Esophagus squamous epithelium (tissue), 5 donors: ENCODE measurements at regions not wholly inside any gene's neighbourhood (a gene's known extent, or its start where the extent isn't known, plus 50 kb on each side); places are given as distances from the start of the nearest gene placed in this dataset.

Experiments
- DNase-seq: peaks from one replicate; lab custom pipeline; 2025; lab: John Stamatoyannopoulos, UW
- H3K27ac ChIP-seq, 4 donors: fragments of 200-600 bp; sonication (generic); one replicate each; pipeline ENCODE4 v1.5.1; 2016 to 2019; ENCODE audit warnings: mild to moderate bottlenecking in 1 of 4
- H3K27me3 ChIP-seq, 4 donors: fragments of 200-600 bp; sonication (generic); 1 replicate in 3 of 4; 2 replicates in 1 of 4; pipeline versions ENCODE4 v1.5.1 to v1.6.0; 2017 to 2021; ENCODE audit warnings: antibody characterized with exemption in 1 of 4
- H3K36me3 ChIP-seq, 3 donors: fragments of 200-600 bp; sonication (generic); one replicate each; pipeline ENCODE4 v1.5.1; 2016 to 2019
- H3K4me1 ChIP-seq, 3 donors: fragments of 200-600 bp; sonication (generic); one replicate each; pipeline ENCODE4 v1.5.1; 2017 to 2019
- H3K4me3 ChIP-seq, 4 donors: fragments of 200-600 bp; sonication (generic); 1 replicate in 3 of 4; 2 replicates in 1 of 4; pipeline ENCODE4 v1.5.1; 2016 to 2019; ENCODE audit warnings: mild to moderate bottlenecking in 2 of 4, moderate library complexity in 1 of 4
- H3K9me3 ChIP-seq, 3 donors: fragments of 200-600 bp; sonication (generic); one replicate each; pipeline ENCODE4 v1.5.1; 2016 to 2019
- POLR2A ChIP-seq, 4 donors: fragments of 450-650 bp; IDR thresholded peaks; one replicate each; pipeline ENCODE4 v1.6.1; 2017; ENCODE audit warnings: antibody characterized with exemption in 4 of 4, mild to moderate bottlenecking in 4 of 4, moderate library complexity in 3 of 4
- WGBS, 2 donors: methylation state at CpG; one replicate each; pipeline ENCODE4 v1.1.5; 2018; 5-methylcytosine and 5-hydroxymethylcytosine counted together
- intact Hi-C: fragments of 100-400 bp; cut with DNase I; formaldehyde crosslinking; loops from one replicate; pipeline ENCODE4 v1.15.0; 2022
- TF ChIP-seq, protein P1 (sequence below), 6 experiments: fragments of 450-650 bp in 4 of 6; fragments of 200-600 bp in 2 of 6; sonication (generic) in 2 of 6; IDR thresholded peaks; one replicate each; pipeline ENCODE4 v1.5.1; 2016 to 2019; ENCODE audit warnings: antibody characterized with exemption in 6 of 6, mild to moderate bottlenecking in 4 of 6, moderate library complexity in 4 of 6
- donor health status: DM: yes; HTN: yes; CAD: no.

DNA sequence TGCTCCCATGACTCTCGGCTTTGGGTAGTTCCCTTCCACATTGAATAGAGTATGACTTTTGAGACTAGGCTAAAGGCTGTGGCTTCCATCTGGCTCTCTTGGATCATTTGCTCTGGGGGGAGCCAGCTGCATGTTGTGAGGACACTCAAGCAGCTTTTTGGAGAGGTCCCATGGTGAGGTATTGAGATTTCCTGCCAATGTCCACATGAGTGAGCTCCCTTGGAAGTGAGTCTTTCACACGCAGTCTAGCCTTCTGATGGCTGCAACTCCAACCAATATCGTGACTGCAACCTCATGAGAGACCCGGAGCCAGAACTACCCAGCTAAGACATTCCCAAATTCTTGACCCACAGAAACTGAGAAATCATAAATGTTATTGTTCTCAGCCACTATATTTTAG lies 127.7 kb upstream of the KAZN start:
- no peaks in the 10 kb centered on the region for H3K36me3 ChIP-seq
- no peak overlapping the region for H3K4me3 ChIP-seq
- no peak for DNase-seq
- H3K27me3 ChIP-seq, result no peaks in the 10 kb centered on the region
- no peaks in the 10 kb centered on the region for H3K9me3 ChIP-seq
- 87 to 93% methylated on average over 3 to 4 of the region's 4 CpGs for WGBS, 2 donors
- H3K27ac ChIP-seq, result no peak overlapping the region
- peaks cover 0 to 4% (median 0%) of the 10 kb centered on the region in 3 donors for H3K4me1 ChIP-seq
- no peak for TF ChIP-seq POLR2A (IDR thresholded peaks at IDR 0.05)
- TF ChIP-seq, protein P1, sequence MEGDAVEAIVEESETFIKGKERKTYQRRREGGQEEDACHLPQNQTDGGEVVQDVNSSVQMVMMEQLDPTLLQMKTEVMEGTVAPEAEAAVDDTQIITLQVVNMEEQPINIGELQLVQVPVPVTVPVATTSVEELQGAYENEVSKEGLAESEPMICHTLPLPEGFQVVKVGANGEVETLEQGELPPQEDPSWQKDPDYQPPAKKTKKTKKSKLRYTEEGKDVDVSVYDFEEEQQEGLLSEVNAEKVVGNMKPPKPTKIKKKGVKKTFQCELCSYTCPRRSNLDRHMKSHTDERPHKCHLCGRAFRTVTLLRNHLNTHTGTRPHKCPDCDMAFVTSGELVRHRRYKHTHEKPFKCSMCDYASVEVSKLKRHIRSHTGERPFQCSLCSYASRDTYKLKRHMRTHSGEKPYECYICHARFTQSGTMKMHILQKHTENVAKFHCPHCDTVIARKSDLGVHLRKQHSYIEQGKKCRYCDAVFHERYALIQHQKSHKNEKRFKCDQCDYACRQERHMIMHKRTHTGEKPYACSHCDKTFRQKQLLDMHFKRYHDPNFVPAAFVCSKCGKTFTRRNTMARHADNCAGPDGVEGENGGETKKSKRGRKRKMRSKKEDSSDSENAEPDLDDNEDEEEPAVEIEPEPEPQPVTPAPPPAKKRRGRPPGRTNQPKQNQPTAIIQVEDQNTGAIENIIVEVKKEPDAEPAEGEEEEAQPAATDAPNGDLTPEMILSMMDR (IDR thresholded peaks at IDR 0.05), result no peak
- intact Hi-C loops, result no loop called here

DNA sequence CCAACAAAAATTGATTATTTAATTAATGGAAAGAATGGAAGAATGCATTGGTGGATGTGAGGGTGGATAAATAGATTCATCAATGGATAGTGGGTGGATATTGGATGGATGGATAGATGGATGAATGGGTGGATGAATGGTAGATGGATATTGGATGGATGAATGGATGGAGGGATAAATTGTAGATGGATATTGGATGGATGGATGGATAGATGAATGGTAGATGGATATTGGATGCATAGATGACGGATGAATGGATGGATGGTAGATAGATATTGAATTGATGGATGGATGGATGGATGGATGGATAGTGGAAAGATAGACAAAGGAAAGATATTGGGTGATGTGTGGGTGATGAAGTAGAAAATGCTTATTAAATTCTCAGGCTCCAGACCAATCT lies 123.6 kb upstream of the KAZN start:
- DNase-seq, result no peak
- Histone ChIP-seq H3K9me3 (no peaks in the 10 kb centered on the region), H3K4me1 (no peaks in the 10 kb centered on the region), H3K36me3 (no peaks in the 10 kb centered on the region), H3K4me3 (no peak overlapping the region), H3K27me3 (no peaks in the 10 kb centered on the region), H3K27ac (no peak overlapping the region)
- no peak for TF ChIP-seq POLR2A (IDR thresholded peaks at IDR 0.05)
- TF ChIP-seq, protein P1 (IDR thresholded peaks at IDR 0.05), result no peak
- intact Hi-C loops, result no loop called here
- WGBS, 2 donors, result 83 to 90% methylated on average over 1 of the region's 1 CpG

DNA sequence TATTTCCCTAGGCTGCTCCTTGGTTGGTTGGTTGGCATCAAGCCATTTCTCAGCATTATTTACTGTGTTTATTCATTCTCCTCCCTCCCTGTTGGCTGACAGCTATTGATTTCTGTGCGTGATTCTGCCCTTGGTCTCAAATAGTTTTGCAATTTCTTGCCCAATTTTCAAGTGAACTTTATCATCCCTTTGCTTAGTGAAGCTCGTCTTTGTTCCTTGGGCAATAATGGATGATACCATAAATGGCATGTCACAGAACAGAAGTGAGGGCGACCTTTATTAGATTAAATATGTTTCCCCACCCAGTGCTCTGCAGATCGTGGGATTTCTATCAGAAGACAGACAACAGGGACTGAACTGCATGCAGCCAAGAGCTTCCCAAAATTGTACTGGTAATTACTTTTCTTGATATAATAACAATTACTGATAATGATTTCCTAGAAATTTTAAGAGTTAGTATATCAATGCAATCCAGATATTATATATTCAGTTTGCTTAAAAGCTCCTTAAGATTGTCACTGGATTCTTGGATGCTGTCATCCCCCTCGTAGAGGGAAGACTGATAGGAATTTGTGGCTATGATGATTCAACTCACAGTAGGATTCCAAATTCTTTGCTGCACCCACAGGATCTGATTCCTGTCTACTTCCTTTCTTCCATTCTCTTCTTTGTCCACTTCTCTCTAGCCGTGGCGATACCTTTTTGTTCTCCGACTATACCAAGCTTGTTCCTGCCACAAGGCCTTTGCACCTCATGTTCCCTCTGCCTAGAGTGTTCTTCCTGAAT lies 122.1 kb upstream of the KAZN start:
- Histone ChIP-seq H3K9me3 (no peaks in the 10 kb centered on the region), H3K27me3 (no peaks in the 10 kb centered on the region), H3K27ac (no peak overlapping the region), H3K36me3 (no peaks in the 10 kb centered on the region), H3K4me1 (no peaks in the 10 kb centered on the region), H3K4me3 (no peak overlapping the region)
- no peak for DNase-seq
- no peak for TF ChIP-seq POLR2A (IDR thresholded peaks at IDR 0.05)
- WGBS, 2 donors, result 76 to 82% methylated on average over 8 of the region's 8 CpGs
- intact Hi-C loops, result no loop called here

DNA sequence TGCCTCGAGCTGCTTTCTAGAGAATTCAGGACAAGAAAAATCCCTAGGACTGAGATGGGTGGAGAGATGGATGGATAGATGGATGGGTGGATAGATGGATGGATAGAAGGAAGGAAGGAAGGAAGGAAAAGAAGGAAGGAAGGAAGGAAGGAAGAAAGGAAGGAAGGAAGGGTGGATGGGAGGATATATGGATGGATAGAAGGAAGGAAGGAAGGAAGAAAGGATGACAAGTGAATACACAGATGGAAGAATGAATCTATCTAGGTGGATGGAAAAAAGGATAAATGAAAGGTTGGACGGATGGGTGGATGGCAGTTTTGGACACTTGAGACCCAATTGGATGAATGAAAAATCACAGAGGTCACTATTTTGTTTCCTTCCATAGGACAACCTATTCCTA lies 120.4 kb upstream of the KAZN start:
- H3K4me1 ChIP-seq, result no peaks in the 10 kb centered on the region
- intact Hi-C loops, result no loop called here
- H3K27ac ChIP-seq, result no peak overlapping the region
- TF ChIP-seq, protein P1 (IDR thresholded peaks at IDR 0.05), result no peak
- no peak for TF ChIP-seq POLR2A (IDR thresholded peaks at IDR 0.05)
- WGBS, 2 donors, result 80 to 88% methylated on average over 2 of the region's 2 CpGs
- no peak overlapping the region for H3K4me3 ChIP-seq
- H3K36me3 ChIP-seq, result no peaks in the 10 kb centered on the region
- no peaks in the 10 kb centered on the region for H3K27me3 ChIP-seq
- no peaks in the 10 kb centered on the region for H3K9me3 ChIP-seq
- no peak for DNase-seq

DNA sequence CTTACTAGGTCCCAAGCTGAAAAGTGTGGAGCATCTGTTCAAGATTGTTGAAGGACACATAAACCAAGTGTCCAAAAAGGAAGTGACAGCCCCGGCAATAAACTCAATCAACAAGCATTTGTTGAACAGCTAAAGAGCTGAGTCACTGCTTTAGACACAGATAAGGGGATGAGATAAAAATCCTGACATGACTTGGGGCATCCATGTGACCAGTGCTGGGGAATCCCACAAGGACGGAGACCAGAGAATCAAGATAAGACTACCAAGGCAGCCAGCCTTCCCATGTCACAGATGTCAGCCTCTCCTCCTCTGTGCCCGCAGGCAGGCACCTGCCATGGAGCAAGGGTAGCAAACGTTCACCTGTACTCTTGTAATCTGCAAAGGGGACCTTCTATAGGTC lies 118.6 kb upstream of the KAZN start:
- no peaks in the 10 kb centered on the region for H3K4me1 ChIP-seq
- no peak for DNase-seq
- H3K9me3 ChIP-seq, result no peaks in the 10 kb centered on the region
- no peaks in the 10 kb centered on the region for H3K36me3 ChIP-seq
- H3K27ac ChIP-seq, result no peak overlapping the region
- no peaks in the 10 kb centered on the region for H3K27me3 ChIP-seq
- intact Hi-C loops, result no loop called here
- H3K4me3 ChIP-seq, result no peak overlapping the region
- TF ChIP-seq POLR2A (IDR thresholded peaks at IDR 0.05), result no peak
- TF ChIP-seq, protein P1 (IDR thresholded peaks at IDR 0.05), result no peak
- 70 to 79% methylated on average over 4 of the region's 4 CpGs for WGBS, 2 donors
